ENCODE measurements at regions not wholly inside any gene's neighbourhood (a gene's known extent, or its start where the extent isn't known, plus 50 kb on each side); places are given as distances from the start of the nearest gene placed in this dataset.

DNA sequence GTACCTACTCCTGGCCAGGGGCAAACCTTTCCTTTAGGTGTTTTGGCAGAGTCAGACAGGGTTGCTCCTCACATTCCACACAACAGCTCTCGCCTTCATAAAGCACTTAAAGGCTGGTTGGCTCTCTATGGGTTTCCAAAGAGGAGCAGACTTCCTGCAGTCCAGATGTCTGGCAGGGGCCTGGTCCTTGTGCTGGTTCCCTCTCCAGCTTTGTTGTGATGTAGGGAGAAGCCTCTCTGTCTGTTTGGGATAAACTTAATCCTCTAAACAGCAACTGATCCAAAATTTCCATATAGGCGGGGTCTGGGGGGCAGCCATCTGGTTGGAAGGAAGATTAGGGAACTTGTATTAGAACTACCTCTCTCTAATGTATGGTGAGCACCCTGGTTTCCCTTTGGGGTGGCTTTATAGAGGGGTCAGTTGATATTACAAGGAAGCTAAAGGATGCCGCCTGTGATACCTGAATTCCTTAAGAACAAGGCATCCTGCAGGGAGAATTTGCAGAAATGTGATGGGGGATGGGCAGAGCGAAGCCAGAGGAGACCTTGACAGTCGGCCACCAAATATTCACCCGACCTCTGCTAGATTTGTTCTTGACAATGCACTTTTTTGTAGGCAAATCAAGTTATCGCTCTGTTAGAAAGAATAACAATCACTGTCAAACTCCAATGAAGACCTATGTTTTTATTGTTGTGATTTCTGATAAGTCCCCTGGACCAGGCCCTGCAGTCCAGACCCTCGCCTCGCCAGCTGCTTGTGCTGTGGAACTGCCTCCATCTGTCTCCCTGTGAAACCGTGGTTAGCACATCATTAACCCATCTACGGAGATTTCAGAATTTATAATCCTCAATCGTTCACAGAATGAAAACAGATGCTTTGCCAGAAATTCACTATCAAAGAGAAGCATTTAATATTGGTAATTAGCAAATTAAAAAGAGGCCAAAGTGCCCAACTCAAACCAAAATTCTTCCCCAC lies 94.0 kb upstream of the RALGAPA2 start:
- no peak overlapping the region for H3K23ac ChIP-seq (ENCODE audit: low read length in 2 of 2)
- WGBS, result 81% methylated on average over 7 of the region's 12 CpGs
- H3K4me2 ChIP-seq (ENCODE audit: low read length, poor library complexity, severe bottlenecking), result no peak overlapping the region
- H2BK120ac ChIP-seq (ENCODE audit: low read depth, low read length), result no peak overlapping the region
- DNase-seq, result no peak
- no peaks in the 10 kb centered on the region for H3K27me3 ChIP-seq (ENCODE audit: control insufficient read depth in 1 of 2, insufficient read depth in 1 of 2, low read length in 2 of 2)
- no peak overlapping the region for H3K4ac ChIP-seq (ENCODE audit: low read depth in 1 of 2, low read length in 2 of 2)
- no peaks in the 10 kb centered on the region for H3K9me3 ChIP-seq (ENCODE audit: control insufficient read depth, low read length)
- no peak overlapping the region for H2AK5ac ChIP-seq (ENCODE audit: low read length, severe bottlenecking)
- no peak overlapping the region for H2BK12ac ChIP-seq (ENCODE audit: low read length in 2 of 2)
- no peak overlapping the region for H3K27ac ChIP-seq (ENCODE audit: low read length, poor library complexity, severe bottlenecking)
- no peaks in the 10 kb centered on the region for H3K79me1 ChIP-seq (replicated peaks; ENCODE audit: low read length, poor library complexity, severe bottlenecking)
- H2BK5ac ChIP-seq (ENCODE audit: low read depth, low read length, poor library complexity, severe bottlenecking), result no peak overlapping the region
- H3K4me1 ChIP-seq (ENCODE audit: control insufficient read depth, insufficient read depth, low read depth, low read length), result no peaks in the 10 kb centered on the region
- no peak overlapping the region for H4K8ac ChIP-seq (ENCODE audit: low read length)
- H3K4me3 ChIP-seq (ENCODE audit: insufficient read depth in 1 of 2, low read depth in 1 of 2, low read length in 2 of 2), result no peak overlapping the region
- no peak overlapping the region for H4K91ac ChIP-seq (ENCODE audit: low read length)
- no peak overlapping the region for H3K14ac ChIP-seq (ENCODE audit: low read length in 2 of 2)
- no peak overlapping the region for H3K9ac ChIP-seq (ENCODE audit: low read length)
- no peak overlapping the region for H2AFZ ChIP-seq (ENCODE audit: low read depth, low read length)
- no peaks in the 10 kb centered on the region for H3K36me3 ChIP-seq (ENCODE audit: control insufficient read depth in 1 of 2, insufficient read depth in 2 of 2, low read depth in 1 of 2, low read length in 2 of 2)
- no peak overlapping the region for H2BK15ac ChIP-seq (ENCODE audit: low read depth, poor library complexity, severe bottlenecking)
- H3K18ac ChIP-seq (ENCODE audit: low read depth in 1 of 2, low read length in 2 of 2), result no peak overlapping the region

DNA sequence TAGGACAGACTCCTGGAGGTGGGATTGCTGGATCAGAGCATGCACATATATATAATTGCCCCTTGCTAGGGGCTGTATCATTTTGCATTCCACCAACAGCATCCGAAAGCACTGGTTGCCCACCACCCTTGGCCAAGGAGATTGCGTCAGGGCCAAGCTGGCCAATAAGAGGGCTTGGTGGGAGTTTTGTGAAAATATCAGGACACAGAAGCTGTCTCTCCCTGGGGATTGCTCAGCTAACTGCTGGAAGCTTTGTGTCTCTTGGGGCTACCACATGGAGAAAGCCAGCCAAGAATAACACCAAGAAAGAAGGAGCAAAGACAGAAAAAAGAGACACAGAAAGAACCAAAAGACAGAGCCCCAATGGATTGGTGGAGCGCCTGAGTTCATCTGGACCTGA lies 90.6 kb upstream of the RALGAPA2 start:
- no peaks in the 10 kb centered on the region for H3K4me1 ChIP-seq (ENCODE audit: control insufficient read depth, insufficient read depth, low read depth, low read length)
- no peaks in the 10 kb centered on the region for H3K27me3 ChIP-seq (ENCODE audit: control insufficient read depth in 1 of 2, insufficient read depth in 1 of 2, low read length in 2 of 2)
- H3K14ac ChIP-seq (ENCODE audit: low read length in 2 of 2), result no peak overlapping the region
- no peak overlapping the region for H3K27ac ChIP-seq (ENCODE audit: low read length, poor library complexity, severe bottlenecking)
- no peak overlapping the region for H2AK5ac ChIP-seq (ENCODE audit: low read length, severe bottlenecking)
- H2AFZ ChIP-seq (ENCODE audit: low read depth, low read length), result no peak overlapping the region
- H2BK120ac ChIP-seq (ENCODE audit: low read depth, low read length), result no peak overlapping the region
- no peaks in the 10 kb centered on the region for H3K79me1 ChIP-seq (replicated peaks; ENCODE audit: low read length, poor library complexity, severe bottlenecking)
- H2BK5ac ChIP-seq (ENCODE audit: low read depth, low read length, poor library complexity, severe bottlenecking), result no peak overlapping the region
- no peak for DNase-seq
- no peak overlapping the region for H3K4me3 ChIP-seq (ENCODE audit: insufficient read depth in 1 of 2, low read depth in 1 of 2, low read length in 2 of 2)
- H3K18ac ChIP-seq (ENCODE audit: low read depth in 1 of 2, low read length in 2 of 2), result no peak overlapping the region
- WGBS, result 85% methylated on average over 3 of the region's 3 CpGs
- H3K4ac ChIP-seq (ENCODE audit: low read depth in 1 of 2, low read length in 2 of 2), result no peak overlapping the region
- H2BK15ac ChIP-seq (ENCODE audit: low read depth, poor library complexity, severe bottlenecking), result no peak overlapping the region
- H3K4me2 ChIP-seq (ENCODE audit: low read length, poor library complexity, severe bottlenecking), result no peak overlapping the region
- no peak overlapping the region for H4K91ac ChIP-seq (ENCODE audit: low read length)
- no peaks in the 10 kb centered on the region for H3K36me3 ChIP-seq (ENCODE audit: control insufficient read depth in 1 of 2, insufficient read depth in 2 of 2, low read depth in 1 of 2, low read length in 2 of 2)
- H2BK12ac ChIP-seq (ENCODE audit: low read length in 2 of 2), result no peak overlapping the region
- H3K9ac ChIP-seq (ENCODE audit: low read length), result no peak overlapping the region
- H4K8ac ChIP-seq (ENCODE audit: low read length), result no peak overlapping the region
- no peaks in the 10 kb centered on the region for H3K9me3 ChIP-seq (ENCODE audit: control insufficient read depth, low read length)
- H3K23ac ChIP-seq (ENCODE audit: low read length in 2 of 2), result no peak overlapping the region

DNA sequence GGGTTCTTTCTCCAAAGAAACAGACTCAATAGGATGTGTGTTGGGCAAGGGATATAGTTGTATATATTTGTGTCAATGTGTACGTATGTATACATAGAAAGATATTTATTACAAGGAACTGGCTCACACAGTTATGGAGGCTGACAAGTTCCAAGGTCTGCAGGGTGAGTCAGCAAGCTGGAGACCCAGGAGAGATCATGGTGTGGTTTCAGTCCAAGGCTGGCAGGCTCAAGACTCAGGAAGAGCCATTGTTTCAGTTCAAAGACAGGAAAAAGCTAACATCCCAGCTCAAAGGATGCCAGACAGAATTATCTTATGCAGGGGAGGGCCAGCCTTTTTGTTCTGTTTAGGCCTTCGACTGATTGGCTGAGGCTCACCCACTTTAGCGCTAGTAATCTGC lies 89.9 kb upstream of the RALGAPA2 start:
- Histone ChIP-seq H4K91ac (ENCODE audit: low read length) (no peak overlapping the region), H2AK5ac (ENCODE audit: low read length, severe bottlenecking) (no peak overlapping the region), H3K23ac (ENCODE audit: low read length in 2 of 2) (no peak overlapping the region), H2BK120ac (ENCODE audit: low read depth, low read length) (no peak overlapping the region), H3K27me3 (ENCODE audit: control insufficient read depth in 1 of 2, insufficient read depth in 1 of 2, low read length in 2 of 2) (no peaks in the 10 kb centered on the region), H2BK12ac (ENCODE audit: low read length in 2 of 2) (no peak overlapping the region), H2AFZ (ENCODE audit: low read depth, low read length) (no peak overlapping the region), H3K27ac (ENCODE audit: low read length, poor library complexity, severe bottlenecking) (no peak overlapping the region), H4K8ac (ENCODE audit: low read length) (no peak overlapping the region), H3K18ac (ENCODE audit: low read depth in 1 of 2, low read length in 2 of 2) (no peak overlapping the region), H3K9me3 (ENCODE audit: control insufficient read depth, low read length) (no peaks in the 10 kb centered on the region), H3K9ac (ENCODE audit: low read length) (no peak overlapping the region), H3K4me2 (ENCODE audit: low read length, poor library complexity, severe bottlenecking) (no peak overlapping the region), H3K4me1 (ENCODE audit: control insufficient read depth, insufficient read depth, low read depth, low read length) (no peaks in the 10 kb centered on the region), H3K79me1 (replicated peaks; ENCODE audit: low read length, poor library complexity, severe bottlenecking) (no peaks in the 10 kb centered on the region), H2BK15ac (ENCODE audit: low read depth, poor library complexity, severe bottlenecking) (no peak overlapping the region), H3K4ac (ENCODE audit: low read depth in 1 of 2, low read length in 2 of 2) (no peak overlapping the region), H2BK5ac (ENCODE audit: low read depth, low read length, poor library complexity, severe bottlenecking) (no peak overlapping the region), H3K36me3 (ENCODE audit: control insufficient read depth in 1 of 2, insufficient read depth in 2 of 2, low read depth in 1 of 2, low read length in 2 of 2) (no peaks in the 10 kb centered on the region), H3K14ac (ENCODE audit: low read length in 2 of 2) (no peak overlapping the region), H3K4me3 (ENCODE audit: insufficient read depth in 1 of 2, low read depth in 1 of 2, low read length in 2 of 2) (no peak overlapping the region)
- DNase-seq, result no peak
- 55% methylated on average over 3 of the region's 3 CpGs for WGBS

DNA sequence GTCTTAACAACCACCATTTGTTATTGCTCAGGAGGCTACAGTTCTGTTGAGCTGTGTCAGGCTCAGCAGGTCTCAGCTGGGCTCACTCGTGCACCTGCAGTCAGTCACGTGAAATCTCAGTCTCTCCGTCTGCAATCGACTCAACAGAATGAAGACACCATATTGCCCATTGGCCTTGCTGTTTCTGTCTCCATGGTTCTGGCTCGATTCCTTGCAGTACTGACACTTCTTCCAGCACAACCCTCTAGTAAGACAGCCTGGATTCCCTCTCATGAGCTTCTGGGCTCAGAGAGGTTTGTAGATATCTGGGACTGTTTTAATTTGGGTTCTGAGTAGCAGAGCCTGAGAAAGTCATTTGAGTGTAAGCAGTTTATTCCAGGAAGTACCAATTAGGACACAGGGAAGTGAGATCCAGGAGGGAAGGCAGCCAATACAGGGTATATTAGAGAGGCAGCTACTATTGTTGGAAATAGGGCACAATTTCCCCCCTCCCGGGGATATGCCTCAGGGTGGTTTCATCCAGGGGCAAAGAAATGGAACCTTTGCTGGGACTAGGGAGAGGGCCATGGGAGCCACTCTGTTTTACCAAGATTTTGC lies 87.4 kb upstream of the RALGAPA2 start:
- no peaks in the 10 kb centered on the region for H3K4me1 ChIP-seq (ENCODE audit: control insufficient read depth, insufficient read depth, low read depth, low read length)
- 83% methylated on average over 6 of the region's 6 CpGs for WGBS
- no peak overlapping the region for H2BK120ac ChIP-seq (ENCODE audit: low read depth, low read length)
- no peak overlapping the region for H3K4me2 ChIP-seq (ENCODE audit: low read length, poor library complexity, severe bottlenecking)
- H3K27ac ChIP-seq (ENCODE audit: low read length, poor library complexity, severe bottlenecking), result no peak overlapping the region
- no peak overlapping the region for H4K91ac ChIP-seq (ENCODE audit: low read length)
- no peak overlapping the region for H2BK12ac ChIP-seq (ENCODE audit: low read length in 2 of 2)
- no peak overlapping the region for H3K18ac ChIP-seq (ENCODE audit: low read depth in 1 of 2, low read length in 2 of 2)
- H2BK5ac ChIP-seq (ENCODE audit: low read depth, low read length, poor library complexity, severe bottlenecking), result no peak overlapping the region
- H3K9me3 ChIP-seq (ENCODE audit: control insufficient read depth, low read length), result no peaks in the 10 kb centered on the region
- no peak overlapping the region for H3K9ac ChIP-seq (ENCODE audit: low read length)
- no peak overlapping the region for H3K4ac ChIP-seq (ENCODE audit: low read depth in 1 of 2, low read length in 2 of 2)
- no peak overlapping the region for H3K4me3 ChIP-seq (ENCODE audit: insufficient read depth in 1 of 2, low read depth in 1 of 2, low read length in 2 of 2)
- no peak overlapping the region for H3K23ac ChIP-seq (ENCODE audit: low read length in 2 of 2)
- no peak overlapping the region for H3K14ac ChIP-seq (ENCODE audit: low read length in 2 of 2)
- no peaks in the 10 kb centered on the region for H3K79me1 ChIP-seq (replicated peaks; ENCODE audit: low read length, poor library complexity, severe bottlenecking)
- H4K8ac ChIP-seq (ENCODE audit: low read length), result no peak overlapping the region
- no peak overlapping the region for H2BK15ac ChIP-seq (ENCODE audit: low read depth, poor library complexity, severe bottlenecking)
- no peak overlapping the region for H2AFZ ChIP-seq (ENCODE audit: low read depth, low read length)
- DNase-seq, result no peak
- no peaks in the 10 kb centered on the region for H3K36me3 ChIP-seq (ENCODE audit: control insufficient read depth in 1 of 2, insufficient read depth in 2 of 2, low read depth in 1 of 2, low read length in 2 of 2)
- no peak overlapping the region for H2AK5ac ChIP-seq (ENCODE audit: low read length, severe bottlenecking)
- no peaks in the 10 kb centered on the region for H3K27me3 ChIP-seq (ENCODE audit: control insufficient read depth in 1 of 2, insufficient read depth in 1 of 2, low read length in 2 of 2)

All from mesenchymal stem cell (in vitro differentiated cells and primary cell).